ENCODE measurements at regions not wholly inside any gene's neighbourhood (a gene's known extent, or its start where the extent isn't known, plus 50 kb on each side); places are given as distances from the start of the nearest gene placed in this dataset.

DNA sequence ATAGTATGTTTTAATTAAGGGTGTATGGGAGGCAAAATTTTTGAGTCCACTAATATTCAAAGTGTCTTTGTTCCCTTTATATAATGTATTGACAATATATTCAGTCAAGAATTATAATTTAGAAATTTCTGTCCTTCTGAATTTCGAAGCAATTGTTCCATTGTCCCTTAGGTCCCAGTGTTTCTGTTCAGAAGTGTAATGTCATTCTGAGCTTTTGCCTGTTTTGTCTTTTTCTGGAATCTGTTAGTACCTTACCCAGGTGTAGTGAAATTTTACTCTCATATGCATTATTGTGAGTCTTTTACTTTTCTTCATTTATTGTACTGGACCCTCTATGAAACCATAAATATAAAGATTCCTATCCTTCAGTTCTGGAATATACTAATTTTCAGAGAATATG lies 505.7 kb upstream of the KIF2B start:
- no peaks in the 10 kb centered on the region for H3K79me2 ChIP-seq (ENCODE audit: insufficient read depth, low read length)

DNA sequence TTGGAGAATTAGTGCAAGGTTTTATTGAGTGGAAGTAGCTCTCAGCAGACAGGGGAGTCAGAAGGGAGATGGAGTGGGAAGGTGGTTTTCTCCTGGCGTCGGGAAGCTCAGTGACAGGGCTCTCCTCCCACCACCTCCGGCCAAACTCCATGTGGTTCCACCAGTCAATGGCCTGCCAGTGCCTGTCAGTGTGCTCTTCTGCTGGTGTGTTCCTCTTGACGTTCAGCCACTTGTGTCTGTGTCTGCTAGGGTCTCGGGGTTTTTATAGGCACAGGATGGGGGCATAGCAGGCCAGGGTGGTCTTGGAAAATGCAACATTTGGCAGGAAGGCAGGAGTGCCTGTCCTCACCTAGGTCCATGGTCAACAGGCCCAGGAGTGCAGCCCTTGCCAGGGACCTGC lies 506.7 kb upstream of the KIF2B start:
- Histone ChIP-seq H3K27ac (ENCODE audit: low read depth, low read length, poor library complexity, severe bottlenecking) (no peak overlapping the region), H3K4me2 (ENCODE audit: low read length) (no peak overlapping the region), H3K9me2 (ENCODE audit: low read depth, low read length) (no peaks in the 10 kb centered on the region), H3K9me3 (ENCODE audit: low read length) (peaks cover 3% of the 10 kb centered on the region; the same call in 1 of the 2 replicates), H3K79me2 (ENCODE audit: insufficient read depth, low read length) (no peaks in the 10 kb centered on the region), H3K4me3 (ENCODE audit: low read depth, low read length, poor library complexity, severe bottlenecking) (no peak overlapping the region), H4K20me1 (ENCODE audit: insufficient read depth, low read length) (no peaks in the 10 kb centered on the region), H3F3A (ENCODE audit: insufficient read depth, low read length) (no peaks in the 10 kb centered on the region), H3K27me3 (ENCODE audit: insufficient read depth, low read length) (no peaks in the 10 kb centered on the region), H2AFZ (ENCODE audit: low read length) (no peak overlapping the region), H3K36me3 (ENCODE audit: insufficient read depth, low read length) (no peaks in the 10 kb centered on the region), H3K9ac (ENCODE audit: low read length) (no peak overlapping the region), H3K4me1 (ENCODE audit: insufficient read depth, low read length, severe bottlenecking) (no peaks in the 10 kb centered on the region)
- no peak for TF ChIP-seq EZH2 (IDR thresholded peaks at IDR 0.05; ENCODE audit: borderline replicate concordance, low read length)
- no peak for TF ChIP-seq CTCF (IDR thresholded peaks at IDR 0.05; ENCODE audit: low read length)

More for the DNA sequence above, 505.7 kb upstream of the KIF2B start:
- Histone ChIP-seq H3K36me3 (ENCODE audit: insufficient read depth, low read length) (no peaks in the 10 kb centered on the region), H2AFZ (ENCODE audit: low read length) (no peak overlapping the region), H3K9me3 (ENCODE audit: low read length) (peaks cover 3% of the 10 kb centered on the region; the same call in 1 of the 2 replicates), H4K20me1 (ENCODE audit: insufficient read depth, low read length) (no peaks in the 10 kb centered on the region), H3F3A (ENCODE audit: insufficient read depth, low read length) (no peaks in the 10 kb centered on the region), H3K27ac (ENCODE audit: low read depth, low read length, poor library complexity, severe bottlenecking) (no peak overlapping the region), H3K4me2 (ENCODE audit: low read length) (no peak overlapping the region), H3K9ac (ENCODE audit: low read length) (no peak overlapping the region), H3K27me3 (ENCODE audit: insufficient read depth, low read length) (no peaks in the 10 kb centered on the region), H3K4me1 (ENCODE audit: insufficient read depth, low read length, severe bottlenecking) (no peaks in the 10 kb centered on the region), H3K4me3 (ENCODE audit: low read depth, low read length, poor library complexity, severe bottlenecking) (no peak overlapping the region), H3K9me2 (ENCODE audit: low read depth, low read length) (no peaks in the 10 kb centered on the region)
- TF ChIP-seq CTCF (IDR thresholded peaks at IDR 0.05; ENCODE audit: low read length) (no peak), EZH2 (IDR thresholded peaks at IDR 0.05; ENCODE audit: borderline replicate concordance, low read length) (no peak)

DNA sequence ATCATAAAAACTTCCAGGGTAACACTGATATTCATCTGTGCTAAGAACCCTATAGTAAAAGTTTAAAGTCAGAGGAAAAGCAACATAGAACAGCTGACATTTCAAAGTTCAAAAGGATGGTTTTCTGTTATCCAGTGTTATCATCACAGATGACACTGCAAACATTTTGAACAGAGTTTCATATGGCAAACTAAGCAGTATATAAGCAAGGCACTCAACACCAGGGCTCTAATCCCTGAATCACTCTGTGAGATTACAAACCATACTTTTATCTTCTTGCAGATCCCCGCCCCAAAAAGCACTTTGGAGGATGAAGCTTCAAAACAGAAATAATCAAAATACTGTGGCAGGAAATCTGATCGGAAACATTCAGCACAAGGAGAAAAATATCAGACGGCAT lies 508.2 kb upstream of the KIF2B start:
- Histone ChIP-seq H3F3A (ENCODE audit: insufficient read depth, low read length) (no peaks in the 10 kb centered on the region), H4K20me1 (ENCODE audit: insufficient read depth, low read length) (no peaks in the 10 kb centered on the region), H3K36me3 (ENCODE audit: insufficient read depth, low read length) (no peaks in the 10 kb centered on the region), H3K4me2 (ENCODE audit: low read length) (no peak overlapping the region), H3K27ac (ENCODE audit: low read depth, low read length, poor library complexity, severe bottlenecking) (no peak overlapping the region), H3K9ac (ENCODE audit: low read length) (no peak overlapping the region), H3K9me3 (ENCODE audit: low read length) (peaks cover 3% of the 10 kb centered on the region; the same call in 1 of the 2 replicates), H3K27me3 (ENCODE audit: insufficient read depth, low read length) (no peaks in the 10 kb centered on the region), H3K9me2 (ENCODE audit: low read depth, low read length) (no peaks in the 10 kb centered on the region), H3K4me1 (ENCODE audit: insufficient read depth, low read length, severe bottlenecking) (no peaks in the 10 kb centered on the region), H2AFZ (ENCODE audit: low read length) (no peak overlapping the region), H3K79me2 (ENCODE audit: insufficient read depth, low read length) (no peaks in the 10 kb centered on the region), H3K4me3 (ENCODE audit: low read depth, low read length, poor library complexity, severe bottlenecking) (no peak overlapping the region)
- TF ChIP-seq EZH2 (IDR thresholded peaks at IDR 0.05; ENCODE audit: borderline replicate concordance, low read length) (no peak), CTCF (IDR thresholded peaks at IDR 0.05; ENCODE audit: low read length) (no peak)

Measured in OCI-LY1 (cell line).